ENCODE measurements at regions not wholly inside any gene's neighbourhood (a gene's known extent, or its start where the extent isn't known, plus 50 kb on each side); places are given as distances from the start of the nearest gene placed in this dataset.

- DNase-seq: no peak
Observed at GRCh38 chr18:6465281-6465680, 50.6 kb upstream of the L3MBTL4 start.

GRCh38 chr18:6476190-6476589 lies 61.5 kb upstream of the L3MBTL4 start:
- DNase-seq: no peak

GRCh38 chr18:6476880-6477279 lies 62.2 kb upstream of the L3MBTL4 start:
- no peak for DNase-seq

- DNase-seq: no peak
Observed at GRCh38 chr18:6478121-6478520, 63.4 kb upstream of the L3MBTL4 start.

- DNase-seq: no peak
Observed at GRCh38 chr18:6479699-6480098, 65.0 kb upstream of the L3MBTL4 start.

- peak; percentile 87 for DNase-seq
Observed at GRCh38 chr18:6482198-6482977, 67.7 kb upstream of the L3MBTL4 start.

- no peak for DNase-seq
Observed at GRCh38 chr18:6484659-6485058, 69.9 kb upstream of the L3MBTL4 start.

GRCh38 chr18:6486313-6486712 lies 71.6 kb upstream of the L3MBTL4 start:
- DNase-seq: no peak

GRCh38 chr18:6486764-6487426 lies 72.2 kb upstream of the L3MBTL4 start:
- no peak for DNase-seq

GRCh38 chr18:6487968-6488367 lies 73.3 kb upstream of the L3MBTL4 start:
- no peak for DNase-seq

- peak; percentile 20 for DNase-seq
Observed at GRCh38 chr18:6488956-6489355, 74.2 kb upstream of the L3MBTL4 start.

- DNase-seq: no peak
Observed at GRCh38 chr18:6489977-6490376, 75.3 kb upstream of the L3MBTL4 start.

GRCh38 chr18:6493194-6493593 lies 78.5 kb upstream of the L3MBTL4 start:
- DNase-seq: no peak

GRCh38 chr18:6495536-6495935 lies 80.8 kb upstream of the L3MBTL4 start:
- DNase-seq: peak; percentile 34

- no peak for DNase-seq
Observed at GRCh38 chr18:6497543-6497942, 82.8 kb upstream of the L3MBTL4 start.

- DNase-seq: no peak
Observed at GRCh38 chr18:6498289-6498856, 83.7 kb upstream of the L3MBTL4 start.

- DNase-seq: no peak
Observed at GRCh38 chr18:6504605-6505497, 90.1 kb upstream of the L3MBTL4 start.

GRCh38 chr18:6505498-6505875 lies 90.8 kb upstream of the L3MBTL4 start:
- no peak for DNase-seq

- no peak for DNase-seq
Observed at GRCh38 chr18:6509417-6509816, 94.7 kb upstream of the L3MBTL4 start.

- peak; percentile 27 for DNase-seq
Observed at GRCh38 chr18:6509832-6510231, 95.1 kb upstream of the L3MBTL4 start.

GRCh38 chr18:6520901-6521300 lies 106.2 kb upstream of the L3MBTL4 start:
- DNase-seq: no peak

GRCh38 chr18:6521803-6522418 lies 107.2 kb upstream of the L3MBTL4 start:
- DNase-seq: peak; percentile 40

Measured in fibroblast of skin of scalp (primary cell).